RWPE2 (cell line): ENCODE measurements at regions not wholly inside any gene's neighbourhood (a gene's known extent, or its start where the extent isn't known, plus 50 kb on each side); places are given as distances from the start of the nearest gene placed in this dataset.
"Not testable (repeated sequence)": the region's sequence is repeated elsewhere in the genome, so short reads cannot be mapped to it uniquely, and the experiment has no call there.

ENCODE experiments used
- ATAC-seq: fragments of 200-7000 bp; cut with Tn5 transposase; 3 replicates; pipeline ENCODE4 v1.9.1; 2021; ENCODE audit warnings: low read depth
- DNase-seq: peaks from one replicate; pipeline ENCODE4 v3.0.0-alpha.2; 2020; ENCODE audit warnings: low spot score
- H3K27ac ChIP-seq: fragments of 450-650 bp; 2 replicates; pipeline ENCODE4 v1.5.1; 2017; ENCODE audit warnings: mild to moderate bottlenecking; ENCODE audit not compliant: poor library complexity, severe bottlenecking
- H3K27me3 ChIP-seq: fragments of 250-450 bp; sonication (Bioruptor Pico); 2 replicates; pipeline ENCODE4 v1.5.1; 2021; ENCODE audit warnings: mild to moderate bottlenecking, moderate library complexity; ENCODE audit not compliant: insufficient read depth, poor library complexity, severe bottlenecking
- H3K36me3 ChIP-seq: fragments of 250-450 bp; sonication (Bioruptor Pico); 2 replicates; pipeline ENCODE4 v1.5.1; 2020; ENCODE audit warnings: low read depth, mild to moderate bottlenecking, moderate library complexity
- H3K4me1 ChIP-seq: fragments of 250-450 bp; sonication (Bioruptor Pico); 2 replicates; pipeline ENCODE4 v1.5.1; 2021; ENCODE audit warnings: mild to moderate bottlenecking, moderate library complexity; ENCODE audit not compliant: insufficient read depth, poor library complexity, severe bottlenecking
- H3K4me3 ChIP-seq: fragments of 250-450 bp; sonication (Bioruptor Pico); 2 replicates; pipeline ENCODE4 v1.5.1; 2021; ENCODE audit warnings: mild to moderate bottlenecking, moderate library complexity; ENCODE audit not compliant: severe bottlenecking
- H3K9me3 ChIP-seq: fragments of 250-450 bp; sonication (Bioruptor Pico); 2 replicates; pipeline ENCODE4 v1.5.1; 2021; ENCODE audit warnings: mild to moderate bottlenecking, moderate library complexity; ENCODE audit not compliant: severe bottlenecking
- TF ChIP-seq, protein P1 (sequence below): fragments of 450-650 bp; IDR thresholded peaks from one replicate; pipeline ENCODE4 v1.5.1; 2017; ENCODE audit warnings: mild to moderate bottlenecking, moderate library complexity; ENCODE audit not compliant: poor library complexity, severe bottlenecking

DNA sequence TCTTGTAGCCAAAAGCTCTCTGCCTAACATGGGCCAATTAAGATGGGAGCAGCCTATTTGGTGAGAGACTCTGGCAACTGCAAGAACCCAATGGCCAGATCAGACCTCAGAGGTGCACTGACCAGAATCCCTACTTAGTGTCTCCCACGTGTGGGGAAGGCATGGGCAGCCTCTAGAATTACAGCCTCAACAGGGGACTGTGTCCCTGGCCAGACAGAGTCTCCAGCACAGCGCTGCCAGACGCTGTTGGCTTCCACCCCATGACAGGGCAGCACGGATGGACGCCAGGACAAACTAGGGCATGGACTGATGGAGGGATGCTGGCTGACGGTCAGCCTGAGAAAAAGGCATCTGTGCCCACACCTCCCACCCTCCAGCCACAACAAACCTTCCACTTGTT, 729.3 kb upstream of the AUTS2 start:
- Histone ChIP-seq H3K4me3 (no peak overlapping the region), H3K27ac (no peak overlapping the region), H3K36me3 (no peaks in the 10 kb centered on the region), H3K4me1 (no peaks in the 10 kb centered on the region), H3K27me3 (no peaks in the 10 kb centered on the region), H3K9me3 (no peaks in the 10 kb centered on the region)
- ATAC-seq: no peak
- TF ChIP-seq, protein P1, sequence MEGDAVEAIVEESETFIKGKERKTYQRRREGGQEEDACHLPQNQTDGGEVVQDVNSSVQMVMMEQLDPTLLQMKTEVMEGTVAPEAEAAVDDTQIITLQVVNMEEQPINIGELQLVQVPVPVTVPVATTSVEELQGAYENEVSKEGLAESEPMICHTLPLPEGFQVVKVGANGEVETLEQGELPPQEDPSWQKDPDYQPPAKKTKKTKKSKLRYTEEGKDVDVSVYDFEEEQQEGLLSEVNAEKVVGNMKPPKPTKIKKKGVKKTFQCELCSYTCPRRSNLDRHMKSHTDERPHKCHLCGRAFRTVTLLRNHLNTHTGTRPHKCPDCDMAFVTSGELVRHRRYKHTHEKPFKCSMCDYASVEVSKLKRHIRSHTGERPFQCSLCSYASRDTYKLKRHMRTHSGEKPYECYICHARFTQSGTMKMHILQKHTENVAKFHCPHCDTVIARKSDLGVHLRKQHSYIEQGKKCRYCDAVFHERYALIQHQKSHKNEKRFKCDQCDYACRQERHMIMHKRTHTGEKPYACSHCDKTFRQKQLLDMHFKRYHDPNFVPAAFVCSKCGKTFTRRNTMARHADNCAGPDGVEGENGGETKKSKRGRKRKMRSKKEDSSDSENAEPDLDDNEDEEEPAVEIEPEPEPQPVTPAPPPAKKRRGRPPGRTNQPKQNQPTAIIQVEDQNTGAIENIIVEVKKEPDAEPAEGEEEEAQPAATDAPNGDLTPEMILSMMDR: no peak
- no peak for DNase-seq

- TF ChIP-seq, protein P1: no peak
- H3K9me3 ChIP-seq: no peaks in the 10 kb centered on the region
- no peak overlapping the region for H3K4me3 ChIP-seq
- DNase-seq (no peak), ATAC-seq (no peak)
- no peaks in the 10 kb centered on the region for H3K36me3 ChIP-seq
- H3K27me3 ChIP-seq: no peaks in the 10 kb centered on the region
- no peak overlapping the region for H3K27ac ChIP-seq
- no peaks in the 10 kb centered on the region for H3K4me1 ChIP-seq
Observed at GRCh38 chr7:68873616-68874015, 724.7 kb upstream of the AUTS2 start.

- DNase-seq: no peak
- Histone ChIP-seq H3K27me3 (no peaks in the 10 kb centered on the region), H3K4me3 (no peak overlapping the region), H3K4me1 (no peaks in the 10 kb centered on the region), H3K9me3 (no peaks in the 10 kb centered on the region), H3K36me3 (no peaks in the 10 kb centered on the region), H3K27ac (no peak overlapping the region)
- no peak for ATAC-seq
- TF ChIP-seq, protein P1: no peak
Observed at GRCh38 chr7:68875857-68876256, 722.4 kb upstream of the AUTS2 start.

DNA sequence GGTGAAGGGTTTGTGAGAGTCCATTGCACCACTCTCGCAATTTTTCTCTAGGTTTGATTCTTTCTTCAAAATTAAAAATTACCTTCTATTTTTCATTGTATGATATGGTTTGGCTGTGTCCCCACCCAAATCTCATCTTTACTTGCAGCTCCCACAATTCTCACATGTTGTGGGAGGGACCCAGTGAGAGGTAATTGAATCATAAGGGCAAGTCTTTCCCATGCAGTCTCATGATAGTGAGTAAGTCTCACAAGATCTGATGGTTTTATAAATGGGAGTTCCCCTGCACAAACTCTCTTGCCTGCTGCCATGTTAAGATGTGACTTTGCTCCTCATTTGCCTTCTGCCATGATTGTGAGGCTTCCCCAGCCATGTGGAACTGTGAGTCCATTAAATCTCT, 711.2 kb upstream of the AUTS2 start:
- H3K27ac ChIP-seq, H3K4me3 ChIP-seq, H3K36me3 ChIP-seq, H3K4me1 ChIP-seq, DNase-seq, H3K27me3 ChIP-seq, ATAC-seq, H3K9me3 ChIP-seq: not testable (repeated sequence)

DNA sequence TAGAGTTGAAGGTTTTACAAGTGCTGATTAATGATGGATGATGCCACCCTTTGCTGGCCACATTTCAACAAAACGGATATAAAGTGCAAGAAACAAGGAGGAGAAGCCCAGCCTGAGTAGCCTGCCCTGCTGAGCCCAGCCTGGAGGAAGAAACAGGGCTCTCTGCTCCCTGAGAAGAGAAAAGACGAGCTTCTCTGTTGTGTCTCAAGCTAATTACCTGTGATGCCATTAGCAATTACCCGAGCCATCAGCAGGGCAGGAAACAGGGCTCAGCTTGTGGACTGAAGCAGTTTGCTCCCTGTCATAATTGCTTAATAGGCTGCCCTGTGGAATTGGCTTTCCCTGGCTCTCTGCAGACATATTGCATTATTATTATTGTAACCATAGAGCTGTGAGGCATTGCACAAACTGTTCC, 709.3 kb upstream of the AUTS2 start:
- H3K27me3 ChIP-seq: no peaks in the 10 kb centered on the region
- H3K4me3 ChIP-seq: no peak overlapping the region
- TF ChIP-seq, protein P1: no peak
- DNase-seq (no peak), ATAC-seq (no peak)
- no peaks in the 10 kb centered on the region for H3K4me1 ChIP-seq
- H3K9me3 ChIP-seq: no peaks in the 10 kb centered on the region
- H3K36me3 ChIP-seq: no peaks in the 10 kb centered on the region
- no peak overlapping the region for H3K27ac ChIP-seq

- TF ChIP-seq, protein P1: no peak
- Histone ChIP-seq H3K36me3 (no peaks in the 10 kb centered on the region), H3K4me3 (no peak overlapping the region), H3K27ac (no peak overlapping the region), H3K4me1 (no peaks in the 10 kb centered on the region), H3K9me3 (no peaks in the 10 kb centered on the region), H3K27me3 (no peaks in the 10 kb centered on the region)
- no peak for DNase-seq
- ATAC-seq: no peak
Observed at GRCh38 chr7:68892236-68892635, 706.0 kb upstream of the AUTS2 start.
